Prostate gland (tissue), 2 donors: ENCODE measurements at regions not wholly inside any gene's neighbourhood (a gene's known extent, or its start where the extent isn't known, plus 50 kb on each side); places are given as distances from the start of the nearest gene placed in this dataset.

Experiments used
- DNase-seq: peaks from one replicate; pipeline ENCODE4 v3.0.0-alpha.2; 2019; ENCODE audit warnings: low spot score
- H3K27ac ChIP-seq, 2 donors: fragments of 200-600 bp; sonication (generic); 2 replicates each; pipeline ENCODE4 v1.5.1; 2017 to 2019
- H3K27me3 ChIP-seq: fragments of 200-600 bp; sonication (generic); replicated peaks from 2 replicates; pipeline ENCODE4 v1.5.1; 2019; ENCODE audit not compliant: insufficient read depth
- H3K36me3 ChIP-seq, 2 donors: fragments of 200-600 bp; sonication (generic); 1 replicate in 1 of 2; 2 replicates in 1 of 2; pipeline versions ENCODE4 v1.5.1 to v1.8.1; 2017 to 2019
- H3K4me1 ChIP-seq: fragments of 200-600 bp; sonication (generic); replicated peaks from 2 replicates; pipeline ENCODE4 v1.5.1; 2019
- H3K4me3 ChIP-seq, 2 donors: fragments of 200-600 bp; sonication (generic); 2 replicates each; pipeline ENCODE4 v1.5.1; 2017 to 2019
- H3K9me3 ChIP-seq: fragments of 200-600 bp; sonication (generic); 2 replicates; pipeline ENCODE4 v1.5.1; 2017
- CTCF ChIP-seq, 4 experiments: fragments of 200-600 bp in 2 of 4; fragments of 450-650 bp in 2 of 4; sonication (generic) in 2 of 4; IDR thresholded peaks; 1 replicate in 3 of 4; 2 replicates in 1 of 4; pipeline ENCODE4 v1.5.1; 2016 to 2019; ENCODE audit warnings: antibody characterized with exemption in 4 of 4, mild to moderate bottlenecking in 2 of 4, moderate library complexity in 2 of 4
- POLR2A ChIP-seq: fragments of 450-650 bp; IDR thresholded peaks from one replicate; pipeline ENCODE4 v1.6.1; 2016; ENCODE audit warnings: antibody characterized with exemption, mild to moderate bottlenecking
- POLR2AphosphoS5 ChIP-seq: sonication (generic); formaldehyde crosslinking; IDR thresholded peaks from one replicate; pipeline ENCODE4 v1.6.1; 2017; ENCODE audit warnings: antibody characterized with exemption
- WGBS: methylation state at CpG from one replicate; pipeline ENCODE4 v1.1.5; 2018; 5-methylcytosine and 5-hydroxymethylcytosine counted together
- intact Hi-C: fragments of 100-400 bp; cut with DNase I; formaldehyde crosslinking; loops from one replicate; pipeline ENCODE4 v1.14.2; 2022

GRCh38 chr12:30151831-30152230, 368.1 kb upstream of the TMTC1 start:
- 66% methylated on average over 5 of the region's 5 CpGs for WGBS

GRCh38 chr12:30146561-30146960, 362.8 kb upstream of the TMTC1 start:
- Histone ChIP-seq H3K27ac (no peak overlapping the region), H3K36me3 (no peaks in the 10 kb centered on the region), H3K9me3 (no peaks in the 10 kb centered on the region), H3K27me3 (no peaks in the 10 kb centered on the region), H3K4me3 (no peak overlapping the region), H3K4me1 (no peaks in the 10 kb centered on the region)
- intact Hi-C loops = no loop called here
- TF ChIP-seq POLR2AphosphoS5 (no peak), CTCF (IDR thresholded peaks at IDR 0.05) (no peak), POLR2A (no peak)
- DNase-seq = no peak
- 89% methylated on average over 5 of the region's 5 CpGs for WGBS

More at GRCh38 chr12:30151831-30152230, 368.1 kb upstream of the TMTC1 start:
- intact Hi-C loops = no loop called here
- Histone ChIP-seq H3K9me3 (no peaks in the 10 kb centered on the region), H3K27ac (no peak overlapping the region), H3K36me3 (no peaks in the 10 kb centered on the region), H3K4me3 (no peak overlapping the region), H3K27me3 (no peaks in the 10 kb centered on the region), H3K4me1 (no peaks in the 10 kb centered on the region)
- no peak for DNase-seq
- TF ChIP-seq CTCF (IDR thresholded peaks at IDR 0.05) = no peak
- no peak for TF ChIP-seq POLR2AphosphoS5
- TF ChIP-seq POLR2A = no peak

- no peak overlapping the region for H3K27ac ChIP-seq
- 60% methylated on average over 1 of the region's 1 CpG for WGBS
- H3K36me3 ChIP-seq = no peaks in the 10 kb centered on the region
- no peaks in the 10 kb centered on the region for H3K4me1 ChIP-seq
- intact Hi-C loops = no loop called here
- TF ChIP-seq POLR2A (no peak), CTCF (IDR thresholded peaks at IDR 0.05) (no peak), POLR2AphosphoS5 (no peak)
- no peak for DNase-seq
- no peaks in the 10 kb centered on the region for H3K9me3 ChIP-seq
- H3K27me3 ChIP-seq = no peaks in the 10 kb centered on the region
- no peak overlapping the region for H3K4me3 ChIP-seq
These were observed 361.9 kb upstream of the TMTC1 start for GRCh38 chr12:30145684-30146032.

- DNase-seq = no peak
- no peaks in the 10 kb centered on the region for H3K4me1 ChIP-seq
- 87% methylated on average over 1 of the region's 1 CpG for WGBS
- TF ChIP-seq CTCF (IDR thresholded peaks at IDR 0.05) (no peak), POLR2A (no peak), POLR2AphosphoS5 (no peak)
- intact Hi-C loops = no loop called here
- H3K4me3 ChIP-seq = no peak overlapping the region
- H3K27ac ChIP-seq = no peak overlapping the region
- no peaks in the 10 kb centered on the region for H3K36me3 ChIP-seq
- no peaks in the 10 kb centered on the region for H3K9me3 ChIP-seq
- no peaks in the 10 kb centered on the region for H3K27me3 ChIP-seq
These were observed 361.3 kb upstream of the TMTC1 start for GRCh38 chr12:30144777-30145683.

DNA sequence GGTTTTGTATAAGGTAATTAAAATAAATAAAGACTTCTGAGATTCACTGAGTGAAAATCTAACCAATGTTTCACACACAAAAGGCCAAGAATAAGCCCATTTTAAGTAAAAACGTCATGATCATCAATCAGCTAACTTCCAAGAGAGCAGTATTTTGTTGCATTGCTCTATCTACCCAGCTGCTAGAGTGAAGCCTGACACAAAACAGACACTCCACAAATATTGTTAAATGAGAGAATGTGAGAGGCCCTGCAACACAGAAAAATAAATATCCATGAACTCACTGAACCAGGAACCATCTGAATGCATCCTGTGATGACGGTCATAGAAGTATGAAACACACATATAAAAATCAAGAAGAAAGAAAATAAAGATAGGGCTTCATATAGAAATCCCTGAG, 358.6 kb upstream of the TMTC1 start:
- no peaks in the 10 kb centered on the region for H3K27me3 ChIP-seq
- no peak for DNase-seq
- intact Hi-C loops = no loop called here
- H3K4me1 ChIP-seq = no peaks in the 10 kb centered on the region
- H3K4me3 ChIP-seq = no peak overlapping the region
- 72% methylated on average over 2 of the region's 2 CpGs for WGBS
- no peak overlapping the region for H3K27ac ChIP-seq
- H3K9me3 ChIP-seq = no peaks in the 10 kb centered on the region
- H3K36me3 ChIP-seq = no peaks in the 10 kb centered on the region
- TF ChIP-seq POLR2A (no peak), CTCF (IDR thresholded peaks at IDR 0.05) (no peak), POLR2AphosphoS5 (no peak)
